GM19438 (cell line): ENCODE measurements at regions not wholly inside any gene's neighbourhood (a gene's known extent, or its start where the extent isn't known, plus 50 kb on each side); places are given as distances from the start of the nearest gene placed in this dataset.

Experiments
- ATAC-seq: cut with Tn5 transposase; IDR thresholded peaks from one replicate; pipeline ENCODE4 v1.9.1; 2021; ENCODE audit warnings: low read depth; ENCODE audit not compliant: unreplicated experiment

DNA sequence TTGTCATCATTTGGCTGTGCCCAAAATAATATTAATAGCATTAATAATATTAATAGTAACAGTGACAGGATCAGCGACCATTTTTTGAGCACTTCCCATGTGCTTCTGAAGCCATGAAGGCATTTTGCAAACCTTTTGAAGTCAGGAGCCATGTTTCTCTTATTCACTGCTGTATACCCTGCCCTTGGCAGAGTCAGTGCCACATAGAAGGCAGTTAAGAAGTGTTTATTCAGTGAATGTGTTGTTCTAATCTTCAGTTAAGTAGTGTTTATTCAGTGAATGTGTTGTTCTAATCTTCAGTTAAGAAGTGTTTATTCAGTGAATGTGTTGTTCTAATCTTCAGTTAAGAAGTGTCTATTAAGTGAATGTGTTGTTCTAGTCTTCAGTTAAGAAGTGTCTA is 319.7 kb upstream of the NAV3 start:
- no peak for ATAC-seq

DNA sequence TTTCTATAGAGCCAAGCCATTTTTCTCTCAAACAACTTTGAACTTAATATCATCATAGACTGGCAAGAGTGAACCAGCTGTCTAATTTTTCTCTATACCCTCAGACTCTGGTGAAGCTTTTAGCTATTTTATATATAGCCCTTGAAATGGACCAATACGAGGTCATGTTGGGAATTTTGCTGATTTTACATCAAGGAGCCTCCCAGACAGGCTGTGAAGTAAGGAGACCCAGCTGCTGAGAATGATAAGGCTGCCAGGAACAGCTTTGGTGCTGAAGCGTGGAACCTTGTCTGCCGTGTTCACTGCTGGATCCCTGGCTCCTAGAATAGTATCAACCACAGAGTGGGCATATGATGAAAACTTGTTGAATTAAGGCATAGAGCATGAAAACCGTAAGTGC is 326.2 kb upstream of the NAV3 start:
- no peak for ATAC-seq

DNA sequence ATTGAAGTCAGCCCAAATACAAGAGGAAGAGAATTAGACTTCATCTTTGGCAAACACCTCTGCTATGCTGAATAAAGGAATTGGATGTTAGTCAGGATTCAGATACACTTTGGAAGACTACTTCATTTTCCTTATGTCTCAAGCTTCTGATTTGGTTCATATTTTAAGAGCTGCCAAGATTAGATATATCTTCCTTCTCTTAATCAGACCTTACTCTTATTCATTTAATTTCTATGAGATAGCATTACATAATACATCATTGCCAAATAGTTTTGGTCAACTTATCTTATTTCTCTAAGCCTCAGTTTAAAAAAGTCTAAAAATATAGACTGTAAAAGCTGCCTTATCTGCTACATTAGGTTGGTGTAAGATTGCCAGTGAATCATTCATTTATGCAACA is 330.6 kb upstream of the NAV3 start:
- ATAC-seq = no peak

DNA sequence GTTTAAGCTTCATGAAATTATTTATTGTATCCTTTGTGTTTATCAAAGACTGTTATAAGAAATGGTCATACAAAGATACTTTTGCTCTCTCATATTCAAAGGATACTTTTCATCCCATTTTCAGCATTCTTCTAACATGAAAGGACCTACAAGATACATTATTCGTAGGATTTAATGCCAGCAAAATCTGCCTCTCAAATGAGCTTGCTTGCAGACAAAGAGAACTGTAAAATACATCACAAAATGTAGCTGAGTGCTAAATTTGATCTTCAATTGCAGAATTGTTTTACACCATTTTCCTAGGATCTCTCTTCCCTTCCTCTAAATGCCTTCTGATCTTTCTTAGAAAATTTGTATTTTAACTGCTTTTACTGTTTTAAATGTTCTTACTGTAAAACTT is 333.0 kb upstream of the NAV3 start:
- ATAC-seq = no peak

DNA sequence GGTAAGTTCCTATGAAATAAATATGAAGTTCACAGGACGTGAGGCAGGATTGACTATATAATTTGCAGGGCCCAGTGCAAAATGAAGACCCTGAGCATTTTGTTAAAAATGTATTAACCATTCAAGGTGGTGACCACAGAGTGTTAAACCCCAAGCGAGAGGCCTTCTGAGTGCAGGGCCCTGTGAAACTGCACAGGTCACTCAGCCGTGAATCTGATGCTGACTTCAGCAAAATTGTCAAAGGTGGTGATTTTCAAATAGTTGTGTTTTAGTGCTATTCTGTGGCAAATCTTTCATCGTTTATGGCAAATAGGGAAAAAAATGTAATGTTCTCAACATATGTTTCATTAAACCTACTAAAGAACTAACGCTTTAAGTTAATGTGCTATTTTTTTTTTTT is 334.0 kb upstream of the NAV3 start:
- no peak for ATAC-seq

DNA sequence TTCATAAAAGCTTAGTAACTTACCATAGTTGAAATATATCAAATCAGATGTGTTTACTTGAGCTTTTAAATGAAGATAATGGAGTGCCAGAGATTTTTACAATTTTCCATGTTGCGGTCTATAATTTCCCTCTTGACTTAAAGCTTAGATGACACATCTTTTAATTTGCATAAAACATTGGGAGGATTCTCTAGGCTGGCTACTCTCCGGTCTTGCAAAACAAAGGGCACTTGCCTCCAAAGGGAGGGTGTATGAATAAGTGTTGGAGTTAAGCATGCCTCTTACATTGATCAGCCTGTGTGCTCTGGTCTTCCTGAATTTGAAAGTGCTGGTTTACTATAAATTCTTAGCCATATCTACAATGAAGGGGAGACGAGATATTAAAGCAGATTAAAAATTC is 336.4 kb upstream of the NAV3 start:
- ATAC-seq = no peak

DNA sequence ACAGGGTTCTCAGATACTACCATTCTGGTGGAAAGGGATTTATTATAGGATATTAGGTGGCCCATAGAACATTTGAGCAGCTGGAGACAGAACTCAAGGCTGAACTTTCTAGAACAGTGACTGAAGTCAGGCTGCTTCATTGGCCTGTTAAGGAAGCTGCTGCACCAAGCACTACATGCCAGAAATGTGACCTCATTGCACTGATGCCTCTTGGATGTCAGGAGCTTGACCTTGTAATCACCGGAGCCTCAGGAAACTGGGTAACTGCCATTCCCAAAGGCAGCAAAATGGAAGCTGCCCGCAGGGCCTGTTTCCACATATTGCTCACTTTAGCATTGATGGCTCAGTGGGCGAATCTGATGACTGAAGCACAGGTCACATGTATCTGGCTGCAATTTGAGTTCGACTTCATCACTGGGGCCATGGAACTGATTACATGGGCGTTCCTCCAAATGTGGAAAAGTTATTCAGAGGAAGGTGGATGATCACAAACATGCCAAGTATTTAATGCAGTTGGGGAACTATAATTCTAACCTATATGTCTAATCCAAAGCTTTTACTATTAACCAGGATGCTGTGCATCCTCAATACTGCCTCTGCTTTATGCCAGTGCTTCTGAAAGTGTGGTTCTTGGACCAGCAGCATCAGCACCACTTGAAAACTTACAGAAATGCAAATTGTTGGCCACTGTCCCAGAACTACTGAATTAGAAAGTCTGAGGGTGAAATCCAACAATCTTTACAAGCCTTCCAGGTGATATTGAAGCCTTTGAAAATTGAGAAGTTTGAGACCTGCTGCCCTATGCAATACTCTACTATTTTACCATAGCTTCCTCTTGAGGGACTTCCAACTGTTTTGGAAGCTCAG is 337.2 kb upstream of the NAV3 start:
- no peak for ATAC-seq

DNA sequence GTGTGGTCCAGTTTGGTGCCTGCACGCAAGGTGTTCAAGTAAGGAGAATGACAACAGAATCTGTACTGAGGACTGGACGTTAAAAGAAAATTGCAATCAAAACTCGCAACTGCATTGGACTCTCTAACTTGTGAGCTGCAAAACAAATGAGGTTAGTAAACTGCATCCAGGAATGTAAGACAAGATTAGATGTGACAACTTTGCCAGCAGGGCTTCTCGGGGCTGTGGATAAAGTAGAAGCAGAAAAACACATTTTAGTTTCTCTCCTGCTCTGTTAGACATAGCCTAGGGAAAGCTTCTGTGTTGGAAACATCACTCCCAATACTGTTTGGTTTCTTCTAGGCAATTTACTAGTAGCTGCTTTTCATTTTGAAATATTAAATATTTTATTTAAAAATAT is 338.2 kb upstream of the NAV3 start:
- no peak for ATAC-seq

DNA sequence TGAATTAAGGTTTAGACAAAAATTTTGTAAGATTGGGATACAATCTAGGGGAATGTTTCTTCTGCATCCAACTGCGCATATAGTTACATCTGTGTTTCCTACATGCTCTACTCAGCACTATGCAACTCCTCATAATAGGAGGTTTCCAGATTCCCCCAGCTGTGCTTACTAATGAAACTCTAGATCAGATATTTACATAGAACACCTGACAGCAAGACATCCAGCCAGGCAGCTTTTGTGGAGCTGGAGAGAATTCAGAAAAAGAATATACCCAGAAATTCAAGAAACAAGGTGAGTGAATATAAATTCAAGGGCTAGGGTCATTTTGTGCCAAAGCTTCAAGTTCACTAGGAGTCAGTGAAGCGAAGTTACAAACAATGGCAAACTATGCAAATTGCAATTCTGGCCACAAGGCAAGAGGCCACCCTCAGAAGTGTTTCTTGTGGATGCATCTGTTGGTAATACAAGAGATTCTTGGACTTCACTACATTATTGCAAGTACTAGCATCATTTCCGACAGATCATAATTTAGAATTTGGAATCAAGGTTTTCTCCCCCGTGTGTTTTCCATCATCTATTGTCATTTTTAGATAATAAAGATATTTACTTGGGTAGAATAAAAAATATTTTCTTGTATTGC is 341.2 kb upstream of the NAV3 start:
- ATAC-seq = no peak

DNA sequence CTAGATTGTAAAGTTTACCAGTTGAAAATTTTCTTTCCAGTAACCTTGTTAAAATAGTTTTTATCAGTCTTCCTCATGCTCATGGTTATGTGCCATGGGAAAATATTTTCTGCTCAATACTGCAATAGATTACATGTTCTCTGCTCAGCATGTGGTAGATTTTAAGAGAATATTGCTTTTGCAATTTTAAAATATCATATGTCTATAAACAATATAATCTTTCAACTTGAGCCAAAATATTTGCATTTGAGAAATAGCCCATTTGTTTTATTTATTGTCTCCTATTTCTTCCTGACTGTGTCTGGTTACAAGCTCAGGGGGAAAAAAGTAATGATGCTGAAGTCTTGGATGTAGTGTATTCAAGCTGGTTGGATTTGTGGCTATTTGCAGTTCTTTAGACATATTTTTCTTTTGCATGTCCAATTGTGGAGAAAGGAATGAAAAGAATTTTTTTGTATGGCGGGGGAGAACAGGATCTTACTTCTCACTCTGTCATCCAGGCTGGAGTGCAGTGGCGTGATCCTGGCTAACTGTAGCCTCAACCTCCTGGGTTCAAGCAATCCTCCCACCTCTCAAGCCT is 342.6 kb upstream of the NAV3 start:
- ATAC-seq = no peak

DNA sequence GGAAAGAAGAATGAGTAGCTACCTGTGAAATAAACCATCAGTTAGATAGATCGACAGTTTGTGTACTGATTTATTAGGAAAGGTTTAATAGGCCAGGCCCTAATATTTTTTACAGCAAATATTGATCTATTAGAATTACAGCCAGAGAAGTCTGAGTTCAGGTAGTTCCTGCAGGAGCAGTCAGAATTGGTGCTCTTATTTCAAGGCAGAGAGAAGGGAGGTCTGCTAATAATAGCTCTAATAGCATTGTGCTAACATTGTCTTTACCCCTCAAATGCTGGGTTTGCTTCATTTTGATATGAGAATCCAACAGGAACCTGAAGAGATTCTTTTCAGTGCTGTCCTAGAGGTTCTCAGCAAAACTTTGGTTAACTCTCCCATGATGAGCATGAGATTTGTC is 343.8 kb upstream of the NAV3 start:
- ATAC-seq = no peak

DNA sequence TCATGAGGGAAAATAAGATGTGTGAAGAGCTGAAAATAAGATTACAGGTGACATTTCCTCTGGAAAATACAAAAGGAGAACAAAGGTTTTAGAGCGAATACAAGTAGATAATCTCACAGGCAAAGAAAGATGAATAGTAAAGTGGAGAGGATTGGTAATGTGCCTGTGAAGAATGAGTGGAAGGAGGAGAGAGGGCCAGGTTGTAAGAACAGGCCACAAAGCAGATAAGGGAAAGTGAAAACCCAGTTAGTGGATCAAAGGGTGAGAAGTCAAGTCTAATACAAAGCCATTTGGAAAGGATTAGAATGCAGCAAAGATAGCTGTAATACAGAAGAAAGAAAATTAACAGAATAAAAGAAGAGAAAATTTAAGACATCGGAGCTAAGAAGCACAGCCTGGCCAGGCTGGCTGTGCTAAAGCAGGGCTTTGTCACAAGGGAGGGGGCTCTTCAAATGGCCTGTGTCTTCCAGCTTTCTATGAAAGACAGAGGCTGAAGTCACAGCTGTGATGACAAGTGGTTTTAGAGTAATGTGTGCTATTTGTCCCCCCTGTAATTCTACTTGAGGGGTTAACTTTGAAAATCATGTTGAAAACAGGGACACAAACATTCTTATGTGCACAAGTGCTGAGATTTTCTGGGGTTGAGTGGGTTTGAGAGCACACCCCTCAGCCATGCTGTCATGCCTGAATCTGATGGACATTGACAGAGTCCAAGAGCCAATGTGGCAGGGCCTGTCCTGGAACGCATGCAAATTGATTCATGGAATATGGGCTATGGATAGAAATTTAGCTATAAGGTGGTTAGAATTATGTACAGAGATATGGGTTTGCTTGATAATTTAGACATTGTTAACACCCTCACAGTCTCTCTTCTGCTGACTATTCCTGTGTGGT is 344.5 kb upstream of the NAV3 start:
- ATAC-seq = no peak

DNA sequence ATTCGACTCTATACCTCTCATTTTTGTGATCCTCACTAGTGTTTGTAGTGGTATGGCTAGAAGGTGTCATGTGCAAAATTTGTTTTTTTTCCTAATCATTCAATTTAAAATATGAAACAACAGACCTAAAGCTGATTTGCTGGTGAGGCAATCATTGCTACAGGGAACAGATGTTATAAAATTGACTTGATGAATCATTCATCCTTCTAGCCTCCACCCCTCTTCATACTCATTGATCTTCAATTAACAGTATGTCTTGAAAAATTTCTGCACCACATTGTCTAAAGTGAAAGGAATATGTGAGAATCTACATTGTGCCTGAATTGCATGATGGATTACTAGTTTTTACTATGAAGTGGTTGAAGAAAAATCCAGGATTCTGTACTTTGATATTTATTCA is 349.0 kb upstream of the NAV3 start:
- ATAC-seq = no peak

DNA sequence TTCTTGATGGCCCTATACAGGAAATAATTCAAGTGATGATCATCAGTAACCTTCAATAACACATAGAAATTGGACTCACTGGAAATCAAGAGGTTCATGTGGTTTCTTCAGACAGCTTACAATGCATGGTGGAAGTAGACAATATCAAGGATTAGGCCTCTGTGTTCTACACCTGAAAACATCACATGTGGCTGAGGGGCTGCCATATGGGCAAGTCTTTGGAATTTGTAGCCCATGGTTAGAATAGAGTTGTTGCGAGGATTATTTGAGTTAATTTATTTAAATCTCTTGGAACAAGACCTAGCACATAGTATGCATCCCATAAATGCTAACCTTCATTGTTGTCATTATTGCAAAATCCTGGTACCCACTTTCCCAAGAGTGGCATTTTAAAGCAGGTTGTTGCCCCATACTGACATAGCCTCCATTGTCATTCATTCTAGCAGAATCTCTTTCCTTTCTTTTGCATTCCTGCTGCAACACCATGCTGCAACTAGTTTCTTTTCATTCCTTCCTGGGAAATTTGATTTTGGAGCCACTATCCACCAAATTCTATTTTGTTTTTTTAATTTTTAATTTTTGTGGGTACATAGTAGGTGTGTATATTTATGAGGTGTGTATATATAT is 352.7 kb upstream of the NAV3 start:
- no peak for ATAC-seq

DNA sequence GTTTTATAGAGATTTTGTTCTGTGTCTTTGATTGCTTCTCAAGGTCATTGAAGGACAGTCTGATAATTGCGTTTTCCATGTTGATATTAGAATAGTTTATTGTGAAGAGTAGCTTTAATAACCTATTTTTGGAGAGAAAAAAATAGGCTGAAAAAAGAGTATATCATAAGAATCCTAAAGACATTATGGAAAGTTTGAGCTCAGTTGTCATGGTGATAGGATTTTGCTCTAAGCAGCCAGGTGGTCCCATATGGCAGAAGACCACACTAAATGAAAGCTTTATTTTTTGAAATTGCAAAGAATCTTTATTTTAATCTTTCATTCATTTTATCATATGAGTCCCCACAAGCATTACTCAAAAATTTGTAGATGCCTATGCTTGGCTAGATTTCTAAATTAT is 358.9 kb upstream of the NAV3 start:
- ATAC-seq = no peak

DNA sequence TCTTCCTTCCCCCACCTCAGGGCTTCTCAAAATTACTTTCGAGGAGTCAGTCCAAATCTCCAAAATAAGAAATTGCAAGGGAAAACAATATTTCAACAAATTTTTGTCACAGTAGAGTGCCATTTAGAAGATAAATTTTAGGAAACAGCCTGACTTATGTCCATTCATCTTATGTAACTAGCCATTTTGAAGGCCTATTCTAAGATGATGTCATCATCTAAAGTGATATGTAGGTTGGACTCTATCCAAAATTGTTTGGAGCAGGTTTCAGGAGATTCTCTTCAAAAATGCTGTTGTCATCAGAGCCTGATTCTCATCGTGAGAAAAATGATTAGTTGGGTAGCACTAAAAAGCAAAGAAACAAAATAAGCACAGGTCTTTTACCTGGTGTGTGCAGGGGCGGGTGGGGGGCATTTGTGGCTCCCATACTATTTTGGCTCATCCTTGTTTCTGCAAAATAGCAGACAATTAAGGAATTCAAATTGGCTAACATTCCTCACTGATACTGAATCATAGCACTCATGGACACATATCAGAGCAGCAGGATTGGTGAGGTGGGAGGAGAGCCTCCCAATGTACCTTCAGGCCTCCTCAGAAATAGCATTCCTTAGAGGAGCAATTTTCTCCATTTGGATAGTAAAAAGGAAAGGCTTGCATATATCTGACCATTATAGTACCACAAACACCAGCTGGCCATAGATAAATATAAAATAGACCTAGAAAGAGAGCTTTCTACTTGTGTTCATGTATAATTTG is 360.9 kb upstream of the NAV3 start:
- ATAC-seq = no peak

DNA sequence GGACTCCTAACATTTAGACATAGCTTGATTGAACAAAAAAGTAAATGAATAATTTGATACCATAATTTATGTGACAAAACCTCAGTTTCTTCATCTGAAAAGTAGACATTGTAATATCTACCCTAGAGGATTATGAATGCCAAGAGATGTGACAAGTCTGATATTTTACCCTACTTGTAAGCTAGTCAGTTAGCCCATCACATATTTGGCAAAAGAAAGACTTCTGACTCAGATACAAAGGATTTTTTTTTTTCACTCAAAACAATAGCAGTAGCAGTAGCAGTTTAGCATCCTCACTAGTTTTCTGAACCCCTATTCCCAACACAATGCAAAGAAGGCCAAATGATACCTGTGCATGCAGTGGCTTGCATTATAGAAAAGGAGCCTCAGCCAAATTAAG is 377.3 kb upstream of the E2F7 start:
- ATAC-seq = no peak

DNA sequence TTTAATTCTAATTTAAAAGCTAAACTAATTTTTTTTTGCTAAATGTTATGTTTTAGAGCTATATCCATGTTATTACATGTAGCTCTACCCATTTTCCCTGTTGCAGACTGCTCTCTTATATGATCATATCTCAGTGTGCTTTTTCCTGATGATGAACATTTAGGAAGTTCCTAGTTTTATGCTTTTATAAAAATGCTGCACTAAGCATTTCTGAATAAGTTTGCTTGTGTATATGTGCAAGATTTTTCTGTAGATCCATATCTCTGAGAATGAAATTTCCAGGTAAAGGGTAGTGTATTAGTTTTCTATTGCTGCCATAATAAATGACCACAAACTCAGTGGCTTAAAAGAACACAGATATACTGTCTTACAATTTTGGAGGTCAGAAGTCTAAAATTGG is 374.4 kb upstream of the E2F7 start:
- ATAC-seq = no peak

DNA sequence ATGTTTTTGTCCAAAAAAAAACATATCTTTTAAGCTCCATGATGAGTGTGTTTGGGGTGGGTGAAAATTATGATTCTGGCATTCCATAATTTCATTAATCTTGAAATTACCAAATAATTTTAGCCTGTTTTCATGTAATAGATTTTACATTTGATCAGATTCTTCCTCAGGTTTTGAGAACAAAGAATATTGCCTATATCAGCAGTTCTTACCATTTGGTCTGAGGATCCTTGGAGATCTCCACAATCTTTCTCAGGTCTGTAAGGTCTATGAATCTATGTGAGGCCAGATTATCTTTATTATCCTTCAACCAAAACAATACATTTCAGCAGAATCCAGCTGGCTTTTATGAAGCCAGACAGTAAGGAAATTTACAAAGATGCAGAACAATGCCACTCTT is 373.3 kb upstream of the E2F7 start:
- no peak for ATAC-seq

DNA sequence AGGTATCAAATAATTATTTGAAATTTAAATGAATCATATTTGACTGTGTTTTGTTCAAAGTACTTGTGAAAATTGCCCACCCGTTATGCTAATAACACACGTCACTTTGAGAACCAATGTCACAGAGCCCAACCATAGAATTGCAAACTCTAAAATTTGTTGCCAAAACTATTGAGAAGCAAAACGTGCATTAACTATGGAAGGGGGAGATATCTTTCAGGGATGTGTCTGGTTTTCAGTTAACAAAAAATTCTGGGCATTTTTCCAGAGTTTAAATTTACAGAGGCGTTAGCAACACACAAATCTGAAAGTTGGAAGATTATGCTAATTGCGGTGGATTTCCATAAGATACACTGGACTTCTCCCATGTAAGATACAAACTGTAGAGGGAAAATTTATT is 371.8 kb upstream of the E2F7 start:
- no peak for ATAC-seq
